HL-60 (cell line): ENCODE measurements at regions not wholly inside any gene's neighbourhood (a gene's known extent, or its start where the extent isn't known, plus 50 kb on each side); places are given as distances from the start of the nearest gene placed in this dataset.

Source experiments
- POLR2AphosphoS5 ChIP-seq: IDR thresholded peaks from 2 replicates; pipeline ENCODE4 v1.6.1; 2012; ENCODE audit warnings: low read depth
- TF ChIP-seq, protein P1 (sequence below): IDR thresholded peaks from one replicate; pipeline ENCODE4 v1.5.1; 2011; ENCODE audit warnings: low read length, control low read depth, inconsistent platforms; ENCODE audit not compliant: insufficient read depth

DNA sequence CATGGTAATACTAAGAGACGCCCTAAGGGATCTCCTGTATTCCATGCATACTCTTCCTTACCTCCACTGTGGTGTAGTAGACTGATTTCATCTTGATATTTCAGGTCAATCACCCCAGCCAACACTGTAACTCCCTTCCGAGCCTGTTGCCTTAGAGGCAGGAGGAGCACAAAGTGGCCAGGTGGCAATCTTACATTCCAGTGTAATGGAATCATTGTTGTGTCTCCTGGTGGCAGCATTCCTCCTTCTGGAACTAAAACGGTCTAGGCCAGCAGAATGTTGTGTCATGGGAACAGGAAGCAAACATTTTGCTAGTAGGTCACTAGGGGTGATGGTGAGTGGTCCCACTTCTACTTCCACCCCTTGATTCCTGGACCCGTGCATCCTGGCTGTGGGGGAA is 405.7 kb upstream of the SLC10A2 start:
- TF ChIP-seq, protein P1, sequence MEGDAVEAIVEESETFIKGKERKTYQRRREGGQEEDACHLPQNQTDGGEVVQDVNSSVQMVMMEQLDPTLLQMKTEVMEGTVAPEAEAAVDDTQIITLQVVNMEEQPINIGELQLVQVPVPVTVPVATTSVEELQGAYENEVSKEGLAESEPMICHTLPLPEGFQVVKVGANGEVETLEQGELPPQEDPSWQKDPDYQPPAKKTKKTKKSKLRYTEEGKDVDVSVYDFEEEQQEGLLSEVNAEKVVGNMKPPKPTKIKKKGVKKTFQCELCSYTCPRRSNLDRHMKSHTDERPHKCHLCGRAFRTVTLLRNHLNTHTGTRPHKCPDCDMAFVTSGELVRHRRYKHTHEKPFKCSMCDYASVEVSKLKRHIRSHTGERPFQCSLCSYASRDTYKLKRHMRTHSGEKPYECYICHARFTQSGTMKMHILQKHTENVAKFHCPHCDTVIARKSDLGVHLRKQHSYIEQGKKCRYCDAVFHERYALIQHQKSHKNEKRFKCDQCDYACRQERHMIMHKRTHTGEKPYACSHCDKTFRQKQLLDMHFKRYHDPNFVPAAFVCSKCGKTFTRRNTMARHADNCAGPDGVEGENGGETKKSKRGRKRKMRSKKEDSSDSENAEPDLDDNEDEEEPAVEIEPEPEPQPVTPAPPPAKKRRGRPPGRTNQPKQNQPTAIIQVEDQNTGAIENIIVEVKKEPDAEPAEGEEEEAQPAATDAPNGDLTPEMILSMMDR, result no peak
- TF ChIP-seq POLR2AphosphoS5, result no peak
